ENCODE measurements at regions not wholly inside any gene's neighbourhood (a gene's known extent, or its start where the extent isn't known, plus 50 kb on each side); places are given as distances from the start of the nearest gene placed in this dataset.

DNA sequence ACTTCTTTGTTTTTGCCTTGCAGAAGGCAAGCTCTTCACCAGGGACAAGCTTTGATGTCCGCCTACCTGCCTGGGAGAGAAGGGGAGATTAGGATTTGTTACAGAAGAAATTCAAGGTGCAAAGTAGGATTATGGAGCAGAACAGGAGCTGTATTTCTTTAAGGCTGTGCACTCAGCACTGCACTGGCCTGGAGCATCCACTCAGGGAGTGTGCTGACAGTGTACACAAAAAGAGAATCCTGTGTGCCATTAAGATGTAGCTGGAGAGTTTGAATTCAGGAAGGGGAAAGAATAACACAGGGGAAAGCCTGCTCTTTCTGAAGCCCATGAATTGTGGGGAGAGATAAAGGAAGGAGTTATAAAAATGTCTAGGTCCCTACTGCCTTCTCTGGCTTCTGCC, 137.7 kb upstream of the ETS2 start:
- Histone ChIP-seq H3K9me1 (replicated peaks; ENCODE audit: control insufficient read depth, extremely low read depth, insufficient read depth, low read length) (no peaks in the 10 kb centered on the region), H3K79me2 (ENCODE audit: control insufficient read depth, insufficient read depth, low read length) (no peaks in the 10 kb centered on the region), H3K9me3 (replicated peaks; ENCODE audit: control insufficient read depth, insufficient read depth, low read length) (no peaks in the 10 kb centered on the region), H4K20me1 (replicated peaks; ENCODE audit: control insufficient read depth, extremely low read depth, insufficient read depth, low read length) (no peaks in the 10 kb centered on the region), H3K27ac (ENCODE audit: insufficient read depth, low read depth, low read length) (no peak overlapping the region), H3K4me3 (replicated peaks in 1 of 3; ENCODE audit: insufficient read depth in 1 of 3, low read depth in 1 of 3, low read length in 3 of 3) (no peak overlapping the region), H3K9ac (replicated peaks; ENCODE audit: extremely low read depth, insufficient read depth, low read length) (no peak overlapping the region), H3K36me3 (ENCODE audit: control insufficient read depth in 2 of 2, extremely low read depth in 1 of 2, insufficient read depth in 2 of 2, low read length in 2 of 2) (no peaks in the 10 kb centered on the region), H3K27me3 (ENCODE audit: control insufficient read depth in 2 of 2, insufficient read depth in 2 of 2, low read length in 2 of 2) (peaks cover 37 to 46% of the 10 kb centered on the region in 2 experiments), H2AFZ (ENCODE audit: low read depth, low read length) (no peak overlapping the region), H3K4me1 (ENCODE audit: control insufficient read depth, extremely low read depth, insufficient read depth, low read length) (no peaks in the 10 kb centered on the region), H3K4me2 (ENCODE audit: insufficient read depth, low read length) (no peak overlapping the region)
- CTCF ChIA-PET = interaction anchor here (0.9 to 4.0 kb wide), 5 partner anchors 9 to 480 kb away, joined by 3 to 47 read pairs (median 5); no protein-coding TSS in a partner anchor
- intact Hi-C loops (cut with micrococcal nuclease) = loop anchor here (1.0 to 2.0 kb wide), 2 partner anchors 45 to 473 kb away; no protein-coding TSS in a partner anchor
- no peak for DNase-seq (ENCODE audit: low read depth, low spot score)
- POLR2A ChIA-PET = no interaction called here
- FAIRE-seq = no peak
- dilution Hi-C loops (cut with MboI; ENCODE audit: extremely low pct_ligation_motif_present, low sequenced_read_pairs) = no loop called here
- no TSS peak for BruUV-seq (replicated peaks)
- TF ChIP-seq EZH2 (IDR thresholded peaks at IDR 0.05; ENCODE audit: borderline replicate concordance, low read depth, low read length, severe bottlenecking) = no peak
- TF ChIP-seq, protein P1, sequence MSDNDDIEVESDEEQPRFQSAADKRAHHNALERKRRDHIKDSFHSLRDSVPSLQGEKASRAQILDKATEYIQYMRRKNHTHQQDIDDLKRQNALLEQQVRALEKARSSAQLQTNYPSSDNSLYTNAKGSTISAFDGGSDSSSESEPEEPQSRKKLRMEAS (IDR thresholded peaks at IDR 0.05; ENCODE audit: insufficient read depth, insufficient read length) = no peak
- TF ChIP-seq MYC (IDR thresholded peaks at IDR 0.05; ENCODE audit: low read depth, low read length) = no peak
- no peak for TF ChIP-seq JUN (IDR thresholded peaks at IDR 0.05; ENCODE audit: borderline replicate concordance, insufficient read depth, insufficient read length, low read depth)
- no peak for TF ChIP-seq POLR2A (IDR thresholded peaks at IDR 0.05; ENCODE audit: low read depth, low read length)
- no peak for TF ChIP-seq FOS (IDR thresholded peaks at IDR 0.05; ENCODE audit: borderline replicate concordance, insufficient read depth, low read length)
- TF ChIP-seq, protein P2, sequence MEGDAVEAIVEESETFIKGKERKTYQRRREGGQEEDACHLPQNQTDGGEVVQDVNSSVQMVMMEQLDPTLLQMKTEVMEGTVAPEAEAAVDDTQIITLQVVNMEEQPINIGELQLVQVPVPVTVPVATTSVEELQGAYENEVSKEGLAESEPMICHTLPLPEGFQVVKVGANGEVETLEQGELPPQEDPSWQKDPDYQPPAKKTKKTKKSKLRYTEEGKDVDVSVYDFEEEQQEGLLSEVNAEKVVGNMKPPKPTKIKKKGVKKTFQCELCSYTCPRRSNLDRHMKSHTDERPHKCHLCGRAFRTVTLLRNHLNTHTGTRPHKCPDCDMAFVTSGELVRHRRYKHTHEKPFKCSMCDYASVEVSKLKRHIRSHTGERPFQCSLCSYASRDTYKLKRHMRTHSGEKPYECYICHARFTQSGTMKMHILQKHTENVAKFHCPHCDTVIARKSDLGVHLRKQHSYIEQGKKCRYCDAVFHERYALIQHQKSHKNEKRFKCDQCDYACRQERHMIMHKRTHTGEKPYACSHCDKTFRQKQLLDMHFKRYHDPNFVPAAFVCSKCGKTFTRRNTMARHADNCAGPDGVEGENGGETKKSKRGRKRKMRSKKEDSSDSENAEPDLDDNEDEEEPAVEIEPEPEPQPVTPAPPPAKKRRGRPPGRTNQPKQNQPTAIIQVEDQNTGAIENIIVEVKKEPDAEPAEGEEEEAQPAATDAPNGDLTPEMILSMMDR (IDR thresholded peaks at IDR 0.05; ENCODE audit: extremely low read depth in 1 of 2, insufficient read depth in 1 of 2, low read depth in 1 of 2, low read length in 2 of 2) = no peak
- TF ChIP-seq GATA2 (IDR thresholded peaks at IDR 0.05; ENCODE audit: insufficient read depth, insufficient read length, low read depth, low read length) = no peak
- no peak for TF ChIP-seq POLR2AphosphoS5 (IDR thresholded peaks at IDR 0.05; ENCODE audit: insufficient read depth, low read depth, low read length)

Data from endothelial cell of umbilical vein (primary cell).